PFSK-1 (cell line): ENCODE measurements at regions not wholly inside any gene's neighbourhood (a gene's known extent, or its start where the extent isn't known, plus 50 kb on each side); places are given as distances from the start of the nearest gene placed in this dataset.

Source experiments
- POLR2AphosphoS5 ChIP-seq: IDR thresholded peaks from 2 replicates; pipeline ENCODE4 v1.6.1; 2012; ENCODE audit warnings: low read depth, mild to moderate bottlenecking, control low read depth, low read length, moderate library complexity
- TF ChIP-seq, protein P1 (sequence below), 2 experiments: IDR thresholded peaks; 2 replicates each; pipeline versions ENCODE4 v1.6.1 to v1.8.0; 2011 to 2012; ENCODE audit warnings: low read depth in 2 of 2, low read length in 2 of 2, control low read depth in 1 of 2, inconsistent platforms in 1 of 2, mild to moderate bottlenecking in 1 of 2, moderate library complexity in 1 of 2; ENCODE audit not compliant: insufficient read depth in 1 of 2

DNA sequence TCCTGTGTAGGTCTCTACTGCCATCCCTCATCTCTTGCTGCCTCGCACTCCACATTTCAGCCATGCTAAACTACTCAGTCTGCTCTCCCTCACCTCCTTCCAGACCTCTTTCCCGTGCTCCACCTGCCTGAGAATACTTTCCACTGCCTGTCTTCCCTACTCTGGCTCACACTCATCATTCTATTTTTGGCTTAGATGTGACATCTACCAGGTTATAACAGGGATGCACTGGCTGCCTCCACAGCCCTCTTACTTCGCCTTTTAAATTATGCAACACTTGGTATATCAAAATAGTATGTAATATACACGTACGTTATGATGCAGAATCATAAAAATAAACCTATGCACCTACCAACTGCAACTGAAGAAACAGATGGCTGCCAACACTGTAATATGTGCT lies 222.8 kb upstream of the DTNBP1 start:
- TF ChIP-seq, protein P1, sequence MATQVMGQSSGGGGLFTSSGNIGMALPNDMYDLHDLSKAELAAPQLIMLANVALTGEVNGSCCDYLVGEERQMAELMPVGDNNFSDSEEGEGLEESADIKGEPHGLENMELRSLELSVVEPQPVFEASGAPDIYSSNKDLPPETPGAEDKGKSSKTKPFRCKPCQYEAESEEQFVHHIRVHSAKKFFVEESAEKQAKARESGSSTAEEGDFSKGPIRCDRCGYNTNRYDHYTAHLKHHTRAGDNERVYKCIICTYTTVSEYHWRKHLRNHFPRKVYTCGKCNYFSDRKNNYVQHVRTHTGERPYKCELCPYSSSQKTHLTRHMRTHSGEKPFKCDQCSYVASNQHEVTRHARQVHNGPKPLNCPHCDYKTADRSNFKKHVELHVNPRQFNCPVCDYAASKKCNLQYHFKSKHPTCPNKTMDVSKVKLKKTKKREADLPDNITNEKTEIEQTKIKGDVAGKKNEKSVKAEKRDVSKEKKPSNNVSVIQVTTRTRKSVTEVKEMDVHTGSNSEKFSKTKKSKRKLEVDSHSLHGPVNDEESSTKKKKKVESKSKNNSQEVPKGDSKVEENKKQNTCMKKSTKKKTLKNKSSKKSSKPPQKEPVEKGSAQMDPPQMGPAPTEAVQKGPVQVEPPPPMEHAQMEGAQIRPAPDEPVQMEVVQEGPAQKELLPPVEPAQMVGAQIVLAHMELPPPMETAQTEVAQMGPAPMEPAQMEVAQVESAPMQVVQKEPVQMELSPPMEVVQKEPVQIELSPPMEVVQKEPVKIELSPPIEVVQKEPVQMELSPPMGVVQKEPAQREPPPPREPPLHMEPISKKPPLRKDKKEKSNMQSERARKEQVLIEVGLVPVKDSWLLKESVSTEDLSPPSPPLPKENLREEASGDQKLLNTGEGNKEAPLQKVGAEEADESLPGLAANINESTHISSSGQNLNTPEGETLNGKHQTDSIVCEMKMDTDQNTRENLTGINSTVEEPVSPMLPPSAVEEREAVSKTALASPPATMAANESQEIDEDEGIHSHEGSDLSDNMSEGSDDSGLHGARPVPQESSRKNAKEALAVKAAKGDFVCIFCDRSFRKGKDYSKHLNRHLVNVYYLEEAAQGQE (IDR thresholded peaks at IDR 0.05; ENCODE audit: insufficient read depth in 1 of 2, low read depth in 2 of 2, low read length in 2 of 2), result no peak
- TF ChIP-seq POLR2AphosphoS5, result no peak
